ENCODE measurements at regions not wholly inside any gene's neighbourhood (a gene's known extent, or its start where the extent isn't known, plus 50 kb on each side); places are given as distances from the start of the nearest gene placed in this dataset.

- Histone ChIP-seq H3K27ac (ENCODE audit: low read depth, low read length) (no peak overlapping the region), H3K27me3 (ENCODE audit: control insufficient read depth, insufficient read depth, low read length) (peaks cover 10% of the 10 kb centered on the region), H3K4me3 (ENCODE audit: low read depth, low read length) (no peak overlapping the region), H3K9me3 (ENCODE audit: control insufficient read depth, insufficient read depth, low read length) (no peaks in the 10 kb centered on the region; the same call in none of the 2 replicates)
- TF ChIP-seq CTCF (IDR thresholded peaks at IDR 0.05; ENCODE audit: low read depth, low read length) = no peak
- ChIA-PET POLR2A (no interaction called here), CTCF (interaction anchor here (0.5 to 1.1 kb wide), 3 partner anchors 278 to 327 kb away, joined by 3 to 4 read pairs (median 3); no protein-coding TSS in a partner anchor)
- DNase-seq (ENCODE audit: low read depth, low spot score) = no peak
Observed at GRCh38 chr10:44016589-44017482, 368.1 kb downstream of the CXCL12 start.

GRCh38 chr10:44015702-44016500, 367.2 kb upstream of the ZNF32 start:
- POLR2A ChIA-PET = no interaction called here
- CTCF ChIA-PET = interaction anchor here (0.8 kb wide), 1 partner anchor 326 kb away, joined by 3 read pairs; no protein-coding TSS in a partner anchor
- no peak for DNase-seq (ENCODE audit: low read depth, low spot score)
- H3K9me3 ChIP-seq (ENCODE audit: control insufficient read depth, insufficient read depth, low read length) = no peaks in the 10 kb centered on the region; the same call in 1 of the 2 replicates
- H3K27ac ChIP-seq (ENCODE audit: low read depth, low read length) = no peak overlapping the region
- no peak for TF ChIP-seq CTCF (IDR thresholded peaks at IDR 0.05; ENCODE audit: low read depth, low read length)
- H3K27me3 ChIP-seq (ENCODE audit: control insufficient read depth, insufficient read depth, low read length) = peaks cover 10% of the 10 kb centered on the region
- no peak overlapping the region for H3K4me3 ChIP-seq (ENCODE audit: low read depth, low read length)

- ChIA-PET CTCF (no interaction called here), POLR2A (no interaction called here)
Observed at GRCh38 chr10:44014644-44015250, 366.1 kb upstream of the ZNF32 start.

GRCh38 chr10:44013981-44014380, 365.3 kb upstream of the ZNF32 start:
- Histone ChIP-seq H3K4me3 (ENCODE audit: low read depth, low read length) (no peak overlapping the region), H3K27me3 (ENCODE audit: control insufficient read depth, insufficient read depth, low read length) (peaks cover 10% of the 10 kb centered on the region), H3K27ac (ENCODE audit: low read depth, low read length) (no peak overlapping the region), H3K9me3 (ENCODE audit: control insufficient read depth, insufficient read depth, low read length) (no peaks in the 10 kb centered on the region; the same call in 1 of the 2 replicates)
- ChIA-PET CTCF (no interaction called here), POLR2A (no interaction called here)
- no peak for TF ChIP-seq CTCF (IDR thresholded peaks at IDR 0.05; ENCODE audit: low read depth, low read length)
- DNase-seq (ENCODE audit: low read depth, low spot score) = no peak

More at GRCh38 chr10:44014644-44015250, 366.1 kb upstream of the ZNF32 start:
- H3K4me3 ChIP-seq (ENCODE audit: low read depth, low read length) = no peak overlapping the region
- no peak for DNase-seq (ENCODE audit: low read depth, low spot score)
- TF ChIP-seq CTCF (IDR thresholded peaks at IDR 0.05; ENCODE audit: low read depth, low read length) = no peak
- H3K27ac ChIP-seq (ENCODE audit: low read depth, low read length) = no peak overlapping the region
- H3K27me3 ChIP-seq (ENCODE audit: control insufficient read depth, insufficient read depth, low read length) = peaks cover 10% of the 10 kb centered on the region
- no peaks in the 10 kb centered on the region; the same call in 1 of the 2 replicates for H3K9me3 ChIP-seq (ENCODE audit: control insufficient read depth, insufficient read depth, low read length)
